Gastrocnemius medialis (tissue), 4 donors: ENCODE measurements at regions not wholly inside any gene's neighbourhood (a gene's known extent, or its start where the extent isn't known, plus 50 kb on each side); places are given as distances from the start of the nearest gene placed in this dataset.

Experiments
- ATAC-seq, 2 donors: fragments of 150-250 bp; one replicate each; pipeline ENCODE4 v1.9.1; 2016
- DNase-seq, 2 donors: peaks; one replicate each; pipeline ENCODE4 v3.0.0-alpha.2; 2019
- H3K27ac ChIP-seq, 4 donors: fragments of 200-600 bp; sonication (generic); 1 replicate in 1 of 4; 2 replicates in 3 of 4; pipeline ENCODE4 v1.5.1; 2016 to 2018; ENCODE audit warnings: mild to moderate bottlenecking in 2 of 4, moderate library complexity in 1 of 4
- H3K27me3 ChIP-seq, 3 donors: fragments of 200-600 bp; sonication (generic) in 2 of 3; 1 replicate in 1 of 3; 2 replicates in 2 of 3; pipeline versions ENCODE4 v1.5.1 to v1.6.0; 2016 to 2019; ENCODE audit warnings: mild to moderate bottlenecking in 1 of 3, moderate library complexity in 1 of 3
- H3K36me3 ChIP-seq, 2 donors: fragments of 200-600 bp; sonication (generic) in 1 of 2; one replicate each; pipeline ENCODE4 v1.5.1; 2017 to 2018
- H3K4me1 ChIP-seq, 2 donors: fragments of 200-600 bp; sonication (generic) in 1 of 2; one replicate each; pipeline ENCODE4 v1.5.1; 2016 to 2017; ENCODE audit warnings: mild to moderate bottlenecking in 2 of 2
- H3K4me3 ChIP-seq, 4 donors: fragments of 200-600 bp; sonication (generic) in 3 of 4; 1 replicate in 1 of 4; 2 replicates in 3 of 4; pipeline ENCODE4 v1.5.1; 2016 to 2019; ENCODE audit warnings: mild to moderate bottlenecking in 2 of 4
- H3K9me3 ChIP-seq, 3 donors: fragments of 200-600 bp; sonication (generic) in 2 of 3; 1 replicate in 1 of 3; 2 replicates in 2 of 3; pipeline ENCODE4 v1.5.1; 2016 to 2019
- CTCF ChIP-seq, 5 experiments: fragments of 450-650 bp in 3 of 5; fragments of 200-600 bp in 2 of 5; sonication (generic) in 2 of 5; IDR thresholded peaks in 4 of 5; conservative IDR thresholded peaks in 1 of 5; 1 replicate in 4 of 5; 2 replicates in 1 of 5; pipeline ENCODE4 v1.5.1; 2016 to 2019; ENCODE audit warnings: antibody characterized with exemption in 5 of 5, mild to moderate bottlenecking in 3 of 5, moderate library complexity in 3 of 5
- POLR2A ChIP-seq, 2 donors: fragments of 450-650 bp; IDR thresholded peaks; one replicate each; pipeline ENCODE4 v1.6.1; 2017; ENCODE audit warnings: antibody characterized with exemption in 2 of 2, mild to moderate bottlenecking in 2 of 2, moderate library complexity in 2 of 2
- in situ Hi-C, 4 donors: fragments of 200-750 bp; cut with MboI; loops; one replicate each; pipeline versions ENCODE4 v1.15.0 to v1.8.0; 2017; ENCODE audit warnings: low sequenced_read_pairs in 4 of 4
- intact Hi-C: fragments of 100-400 bp; cut with DNase I; formaldehyde crosslinking; loops from one replicate; pipeline ENCODE4 v1.15.1; 2023; ENCODE audit warnings: low total_unique reads

- Histone ChIP-seq H3K27me3 (no peaks in the 10 kb centered on the region), H3K27ac (no peak overlapping the region), H3K9me3 (no peaks in the 10 kb centered on the region), H3K4me1 (no peaks in the 10 kb centered on the region), H3K4me3 (no peak overlapping the region), H3K36me3 (no peaks in the 10 kb centered on the region)
- DNase-seq = no peak
- intact Hi-C loops = no loop called here
- no peak for ATAC-seq
- no peak for TF ChIP-seq CTCF (IDR thresholded peaks at IDR 0.05 in 4 of 5, conservative IDR thresholded peaks at IDR 0.05 in 1 of 5)
- no peak for TF ChIP-seq POLR2A (IDR thresholded peaks at IDR 0.05)
- in situ Hi-C loops = no loop called here
Measured at GRCh38 chr20:48230216-48230615, 444.9 kb upstream of the SULF2 start.

GRCh38 chr20:48227381-48227780, 442.1 kb upstream of the SULF2 start:
- no peak for ATAC-seq
- H3K4me1 ChIP-seq = no peaks in the 10 kb centered on the region
- no peaks in the 10 kb centered on the region for H3K9me3 ChIP-seq
- intact Hi-C loops = no loop called here
- no peak overlapping the region for H3K4me3 ChIP-seq
- H3K27me3 ChIP-seq = no peaks in the 10 kb centered on the region
- no peak overlapping the region for H3K27ac ChIP-seq
- in situ Hi-C loops = no loop called here
- TF ChIP-seq CTCF (IDR thresholded peaks at IDR 0.05 in 4 of 5, conservative IDR thresholded peaks at IDR 0.05 in 1 of 5) (no peak), POLR2A (IDR thresholded peaks at IDR 0.05) (no peak)
- DNase-seq = no peak
- H3K36me3 ChIP-seq = no peaks in the 10 kb centered on the region

- intact Hi-C loops (no loop called here), in situ Hi-C loops (no loop called here)
- DNase-seq (no peak), ATAC-seq (no peak)
- Histone ChIP-seq H3K4me1 (no peaks in the 10 kb centered on the region), H3K36me3 (no peaks in the 10 kb centered on the region), H3K4me3 (no peak overlapping the region), H3K9me3 (no peaks in the 10 kb centered on the region), H3K27ac (no peak overlapping the region), H3K27me3 (no peaks in the 10 kb centered on the region)
- TF ChIP-seq CTCF (IDR thresholded peaks at IDR 0.05 in 4 of 5, conservative IDR thresholded peaks at IDR 0.05 in 1 of 5) = no peak
- no peak for TF ChIP-seq POLR2A (IDR thresholded peaks at IDR 0.05)
Measured at GRCh38 chr20:48226642-48227041, 441.4 kb upstream of the SULF2 start.

GRCh38 chr20:48224533-48225050, 439.3 kb upstream of the SULF2 start:
- intact Hi-C loops (no loop called here), in situ Hi-C loops (loop anchor here in 1 of 4 donors (25.0 kb wide), 1 partner anchor 88 kb away; no protein-coding TSS in a partner anchor)
- DNase-seq (no peak), ATAC-seq (no peak)
- Histone ChIP-seq H3K4me3 (no peak overlapping the region), H3K27ac (no peak overlapping the region), H3K4me1 (no peaks in the 10 kb centered on the region), H3K36me3 (no peaks in the 10 kb centered on the region), H3K27me3 (no peaks in the 10 kb centered on the region), H3K9me3 (no peaks in the 10 kb centered on the region)
- no peak for TF ChIP-seq CTCF (IDR thresholded peaks at IDR 0.05 in 4 of 5, conservative IDR thresholded peaks at IDR 0.05 in 1 of 5)
- TF ChIP-seq POLR2A (IDR thresholded peaks at IDR 0.05) = no peak

- Histone ChIP-seq H3K4me1 (no peaks in the 10 kb centered on the region), H3K36me3 (no peaks in the 10 kb centered on the region), H3K4me3 (no peak overlapping the region), H3K27me3 (no peaks in the 10 kb centered on the region), H3K27ac (no peak overlapping the region), H3K9me3 (no peaks in the 10 kb centered on the region)
- TF ChIP-seq CTCF (IDR thresholded peaks at IDR 0.05 in 4 of 5, conservative IDR thresholded peaks at IDR 0.05 in 1 of 5) = no peak
- TF ChIP-seq POLR2A (IDR thresholded peaks at IDR 0.05) = no peak
- intact Hi-C loops (no loop called here), in situ Hi-C loops (loop anchor here in 1 of 4 donors (25.0 kb wide), 1 partner anchor 89 kb away; no protein-coding TSS in a partner anchor)
- DNase-seq (no peak), ATAC-seq (no peak)
Measured at GRCh38 chr20:48223715-48224114, 438.4 kb upstream of the SULF2 start.
